GM21381 (cell line): ENCODE measurements at regions not wholly inside any gene's neighbourhood (a gene's known extent, or its start where the extent isn't known, plus 50 kb on each side); places are given as distances from the start of the nearest gene placed in this dataset.

Experiments used
- ATAC-seq: cut with Tn5 transposase; IDR thresholded peaks from one replicate; pipeline ENCODE4 v1.9.1; 2021; ENCODE audit warnings: mild to moderate bottlenecking, moderate library complexity; ENCODE audit not compliant: unreplicated experiment

DNA sequence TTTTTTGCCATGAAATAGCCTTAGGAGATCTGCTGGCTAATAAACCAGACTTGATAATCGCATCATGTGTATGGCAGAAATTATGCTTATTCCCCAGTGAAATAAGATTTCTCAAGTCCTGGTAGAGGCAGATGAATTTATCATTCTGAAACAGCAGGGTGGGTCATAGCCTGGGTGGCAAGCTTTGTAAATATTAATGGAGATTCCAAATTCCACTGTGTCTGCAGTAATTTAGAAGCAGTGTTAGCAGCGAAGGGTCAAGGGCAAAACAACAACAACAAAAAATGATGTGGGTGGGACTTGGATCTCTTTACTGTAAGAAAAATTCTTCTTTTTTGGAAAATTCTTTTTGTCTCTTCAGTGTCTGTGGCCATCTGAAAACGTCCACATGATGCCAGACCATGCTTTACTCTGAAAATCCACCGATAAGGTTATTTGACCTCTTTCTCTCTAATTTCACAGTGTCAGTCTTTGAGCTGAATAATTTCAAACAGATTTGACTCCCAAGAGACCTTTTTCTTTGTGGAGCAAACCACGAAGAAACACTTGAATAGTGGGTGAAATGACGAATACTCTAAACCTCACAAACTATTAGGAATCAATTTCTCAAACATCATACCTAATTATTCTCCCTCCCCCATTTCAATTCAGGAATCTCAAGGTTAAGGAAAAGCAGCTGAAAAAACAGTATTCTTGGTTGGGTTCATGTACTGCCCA, 106.0 kb upstream of the RPS23 start:
- no peak for ATAC-seq

DNA sequence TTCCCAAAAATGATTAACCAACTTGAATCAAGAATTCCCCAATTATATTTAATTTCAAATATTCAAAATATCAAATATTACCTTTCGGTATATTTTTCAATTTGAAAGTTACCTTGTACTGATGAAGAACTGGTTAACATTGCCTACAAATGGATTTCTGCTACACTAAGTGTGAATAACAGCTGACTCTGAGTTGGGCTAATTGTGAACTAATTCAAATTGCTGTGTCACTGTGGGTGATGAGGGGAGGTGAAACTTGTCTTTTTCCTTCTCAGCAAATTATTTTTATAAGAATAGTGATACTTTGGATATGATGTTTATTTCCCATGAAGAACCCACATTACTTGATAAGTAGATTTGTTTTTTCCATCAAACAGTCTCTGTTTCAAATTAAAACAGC, 103.4 kb upstream of the RPS23 start:
- no peak for ATAC-seq

DNA sequence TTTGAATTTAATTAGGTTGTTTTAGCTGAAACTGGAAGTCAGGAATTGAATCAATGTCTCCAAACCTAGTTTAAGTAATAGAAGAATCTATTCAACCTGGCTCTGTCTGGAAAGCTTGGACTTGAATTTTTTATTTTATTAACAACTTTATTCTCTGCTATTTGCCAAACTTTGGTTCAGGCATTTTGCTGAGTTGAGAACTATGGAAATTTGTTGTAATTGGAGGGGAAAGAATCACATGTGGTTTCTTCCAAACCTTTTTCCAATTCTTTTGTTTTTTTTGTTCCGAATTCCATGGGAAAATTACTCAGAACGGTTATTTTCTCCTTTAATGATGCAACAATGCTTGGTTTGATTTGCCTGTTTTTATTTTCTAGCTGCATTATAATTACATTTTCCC, 98.2 kb upstream of the RPS23 start:
- ATAC-seq = no peak

DNA sequence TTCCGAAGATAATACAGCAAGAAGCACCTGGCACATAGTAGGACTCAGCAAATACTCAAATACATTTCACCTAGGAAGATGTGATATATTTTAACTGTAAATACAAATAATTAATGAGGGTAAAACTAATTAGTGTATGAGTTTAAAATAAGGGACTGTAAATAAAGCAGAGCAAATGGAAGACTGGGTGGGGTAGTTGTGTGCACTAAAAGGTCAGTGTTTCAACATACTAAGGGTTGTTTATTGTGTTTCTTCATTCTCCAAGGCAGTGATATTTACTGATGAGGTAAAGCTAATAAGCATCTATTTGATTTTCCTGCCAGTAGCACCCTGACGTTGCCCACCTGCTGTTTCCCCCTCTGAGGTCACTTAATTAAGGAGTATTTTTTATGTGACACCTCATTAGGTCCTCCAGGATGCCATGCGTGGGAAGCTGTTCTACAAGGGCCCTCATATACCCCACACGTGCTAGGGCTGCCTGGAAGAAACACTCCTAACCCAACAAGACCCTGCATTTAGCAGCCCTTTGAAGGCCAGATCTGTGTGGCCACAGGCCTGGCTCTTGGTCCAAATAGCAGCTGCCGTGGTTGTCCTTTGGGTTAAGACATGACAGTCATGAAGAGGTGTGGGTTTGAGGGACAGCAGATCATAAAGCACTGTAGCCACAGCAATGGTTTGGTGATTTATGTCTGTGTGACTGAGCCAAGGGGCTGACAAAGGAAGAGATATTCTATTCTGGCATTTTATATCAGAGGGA, 97.5 kb upstream of the RPS23 start:
- ATAC-seq = no peak

DNA sequence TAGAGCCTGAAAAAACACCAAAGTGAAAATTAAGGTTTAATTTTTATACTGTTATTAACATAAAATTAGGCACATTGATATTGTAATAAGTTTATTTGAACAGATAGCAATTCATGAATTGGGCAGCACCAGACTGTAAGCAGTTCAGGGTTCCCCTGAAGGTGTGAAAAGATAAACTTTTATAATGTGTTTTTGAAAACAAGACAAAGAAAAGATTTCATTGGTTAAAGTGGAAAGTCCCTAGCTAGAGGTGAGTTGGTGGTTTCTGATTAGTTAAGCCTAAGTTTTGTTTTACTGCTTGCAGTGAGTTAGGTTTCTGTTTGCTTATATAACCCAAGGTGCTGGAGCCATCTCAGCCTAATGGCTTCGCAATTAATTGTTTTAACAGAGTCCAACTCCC, 96.5 kb upstream of the RPS23 start:
- ATAC-seq = no peak

DNA sequence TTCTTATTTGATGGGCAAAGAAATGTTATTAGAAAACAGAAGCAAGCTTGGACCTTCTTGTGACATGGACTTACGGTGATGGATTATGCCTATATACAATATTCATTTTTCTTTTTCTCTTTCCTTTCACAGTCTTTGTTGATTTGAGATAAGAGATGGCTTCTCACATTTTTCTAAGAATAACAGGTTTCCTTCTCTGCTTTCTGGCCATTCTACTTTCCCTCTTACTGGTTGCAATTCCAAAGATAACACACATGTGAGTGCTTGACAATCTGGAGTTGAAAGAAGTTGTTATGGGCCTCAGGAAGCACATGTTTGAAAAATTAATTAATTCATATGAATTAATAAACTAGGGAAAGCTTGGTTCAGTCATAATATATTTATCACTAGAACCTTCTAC, 89.8 kb upstream of the RPS23 start:
- no peak for ATAC-seq

DNA sequence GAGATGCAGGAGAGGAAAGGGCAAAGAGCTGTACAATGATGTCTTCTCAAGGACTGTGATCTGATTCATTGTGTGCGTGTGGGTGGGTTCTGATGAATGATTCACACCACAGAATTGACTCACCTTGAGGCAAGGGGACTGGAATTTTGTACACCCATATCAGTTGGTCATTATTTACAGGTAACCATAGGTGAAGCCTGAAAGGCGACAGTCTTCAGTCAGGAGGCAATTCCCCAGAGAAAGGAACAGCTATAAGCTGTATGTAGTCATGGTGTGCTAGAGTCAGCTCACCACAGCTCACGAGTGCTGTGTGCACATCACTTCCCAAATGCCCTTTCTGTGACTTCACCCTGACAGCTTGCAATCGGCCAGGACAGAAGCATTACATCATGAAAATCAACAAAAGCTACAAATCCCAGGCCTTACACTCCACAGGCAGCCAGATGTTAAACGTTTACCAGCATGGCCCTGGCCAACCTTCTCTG, 87.6 kb upstream of the RPS23 start:
- no peak for ATAC-seq

DNA sequence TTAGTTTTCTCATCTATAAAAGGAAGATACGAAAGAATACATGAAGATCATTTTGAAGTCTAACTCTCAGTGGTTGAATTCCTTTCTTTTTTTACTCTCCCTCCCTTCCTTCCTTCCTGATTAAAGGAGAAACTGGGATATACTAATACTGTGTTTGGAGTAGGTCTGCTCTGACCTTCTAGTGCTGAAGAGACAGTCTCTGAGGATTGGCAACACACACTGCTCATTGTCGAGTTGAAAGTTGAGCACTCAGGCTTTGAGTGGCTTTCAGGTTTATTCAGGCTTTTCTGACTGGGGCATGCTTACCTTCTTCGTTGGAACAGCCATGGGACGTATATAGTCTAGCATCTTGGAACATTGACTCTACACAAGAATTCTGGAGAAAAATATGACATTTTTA, 86.9 kb upstream of the RPS23 start:
- no peak for ATAC-seq

DNA sequence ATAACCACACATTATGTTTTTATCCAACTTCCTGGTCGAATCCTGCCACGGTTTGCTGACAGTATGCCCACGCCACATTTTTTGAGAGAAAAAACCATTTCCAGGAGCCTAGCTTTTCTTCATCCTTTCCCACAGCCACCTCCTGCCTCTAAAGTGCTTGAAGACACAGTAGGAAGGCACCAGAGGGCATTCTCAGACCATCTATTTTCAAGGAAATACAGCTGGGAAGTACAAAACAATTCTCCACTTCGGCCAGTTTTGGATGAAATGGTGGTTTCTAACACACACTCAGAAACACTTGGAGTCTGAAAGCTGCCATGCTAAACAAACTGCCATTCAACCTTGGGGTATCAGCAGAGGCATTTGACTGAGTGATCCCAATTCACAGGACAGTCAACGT, 86.3 kb upstream of the RPS23 start:
- ATAC-seq = no peak

DNA sequence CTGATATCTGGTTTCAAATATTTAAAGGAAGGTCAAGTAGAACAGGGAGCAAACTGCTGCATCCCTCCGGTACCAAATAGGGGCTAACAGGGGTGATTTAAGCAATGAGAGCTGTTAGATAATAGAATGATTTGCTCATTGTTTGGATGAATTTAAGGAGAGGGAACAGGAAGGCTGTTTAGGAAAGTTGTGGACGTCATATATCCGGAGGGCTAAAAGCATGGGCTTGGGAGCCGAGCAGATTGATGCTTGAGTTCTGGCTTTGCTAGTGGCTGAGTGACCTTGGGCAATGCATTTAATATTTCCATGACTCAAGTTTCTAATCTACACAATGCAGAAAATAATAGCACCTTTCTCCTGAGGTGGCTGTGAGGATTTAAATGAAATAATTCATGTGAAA, 85.4 kb upstream of the RPS23 start:
- no peak for ATAC-seq

DNA sequence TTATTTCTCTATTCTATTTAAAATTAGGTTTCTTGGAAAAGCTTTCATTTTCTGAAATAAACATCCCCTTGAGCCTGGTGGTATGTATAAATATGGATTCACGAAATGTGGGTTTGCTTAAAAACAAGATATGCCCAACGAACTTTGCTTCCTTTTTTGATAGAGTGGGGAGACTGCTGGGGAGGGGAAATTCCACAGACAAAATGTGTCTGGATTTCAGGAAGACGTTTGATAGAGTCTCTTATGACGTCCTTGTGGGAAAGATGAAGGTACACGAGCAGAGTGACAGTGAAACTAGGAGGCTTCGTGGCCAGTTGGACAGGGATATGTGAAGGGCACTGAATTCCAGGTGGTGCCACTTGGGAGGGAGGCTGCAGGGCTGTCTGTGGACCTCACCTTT, 84.5 kb upstream of the RPS23 start:
- ATAC-seq = no peak

DNA sequence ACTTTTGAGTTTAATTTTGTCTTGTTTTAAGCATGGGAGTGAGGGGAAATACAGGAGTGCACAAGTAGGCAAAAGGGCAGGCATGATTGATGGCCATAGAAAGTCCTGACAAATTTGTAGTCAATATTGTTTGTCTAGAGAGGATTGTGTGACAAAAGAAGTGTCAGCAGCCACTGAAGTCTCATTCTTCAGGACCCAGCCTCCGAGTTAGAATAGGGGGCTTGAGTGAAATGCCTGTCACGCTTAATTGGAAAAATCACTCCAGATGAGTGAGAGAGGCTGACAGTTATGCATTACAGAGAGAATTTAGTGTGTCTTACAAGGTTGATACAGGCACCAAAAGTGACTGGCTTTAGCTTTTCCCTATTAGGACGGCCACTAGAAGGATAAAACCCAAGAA, 81.9 kb upstream of the RPS23 start:
- no peak for ATAC-seq

DNA sequence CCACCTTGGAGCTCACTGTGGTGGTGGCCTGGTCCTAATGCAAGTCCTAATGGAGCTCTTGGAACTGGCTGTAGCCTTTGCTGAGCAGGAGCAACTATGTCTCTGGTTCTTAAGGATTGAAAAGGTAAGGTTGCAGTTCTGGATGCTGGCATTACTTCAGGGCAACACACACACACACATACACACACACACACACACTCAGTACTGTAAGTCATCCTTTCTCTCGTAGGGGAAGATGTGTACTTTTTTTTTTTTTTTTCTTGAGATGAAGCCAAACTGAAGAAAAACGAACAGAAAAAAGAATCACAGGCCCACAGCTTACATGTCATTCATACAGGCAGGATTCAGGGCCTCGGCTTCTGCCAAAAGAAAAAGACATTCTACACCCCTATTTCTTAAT, 81.1 kb upstream of the RPS23 start:
- ATAC-seq = no peak

DNA sequence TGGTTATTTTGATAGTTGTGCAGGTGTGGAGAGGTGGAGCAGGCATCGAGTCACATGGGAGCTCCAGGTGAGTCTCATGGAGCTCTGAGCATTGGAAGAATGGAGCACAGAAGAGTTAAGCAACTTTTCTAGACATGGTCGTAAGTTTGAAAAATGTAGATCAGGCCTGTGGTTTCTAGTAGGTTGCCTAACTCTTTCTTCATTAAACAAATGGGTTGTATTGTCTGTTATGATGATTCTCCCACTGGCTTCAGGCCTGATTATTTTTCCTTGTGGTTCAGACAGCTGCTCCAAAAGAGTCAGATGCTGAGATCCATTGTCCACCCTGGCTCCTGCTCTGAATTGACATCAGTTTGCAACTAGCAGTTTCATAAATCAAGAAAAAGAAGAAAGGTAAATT, 80.3 kb upstream of the RPS23 start:
- ATAC-seq = no peak

DNA sequence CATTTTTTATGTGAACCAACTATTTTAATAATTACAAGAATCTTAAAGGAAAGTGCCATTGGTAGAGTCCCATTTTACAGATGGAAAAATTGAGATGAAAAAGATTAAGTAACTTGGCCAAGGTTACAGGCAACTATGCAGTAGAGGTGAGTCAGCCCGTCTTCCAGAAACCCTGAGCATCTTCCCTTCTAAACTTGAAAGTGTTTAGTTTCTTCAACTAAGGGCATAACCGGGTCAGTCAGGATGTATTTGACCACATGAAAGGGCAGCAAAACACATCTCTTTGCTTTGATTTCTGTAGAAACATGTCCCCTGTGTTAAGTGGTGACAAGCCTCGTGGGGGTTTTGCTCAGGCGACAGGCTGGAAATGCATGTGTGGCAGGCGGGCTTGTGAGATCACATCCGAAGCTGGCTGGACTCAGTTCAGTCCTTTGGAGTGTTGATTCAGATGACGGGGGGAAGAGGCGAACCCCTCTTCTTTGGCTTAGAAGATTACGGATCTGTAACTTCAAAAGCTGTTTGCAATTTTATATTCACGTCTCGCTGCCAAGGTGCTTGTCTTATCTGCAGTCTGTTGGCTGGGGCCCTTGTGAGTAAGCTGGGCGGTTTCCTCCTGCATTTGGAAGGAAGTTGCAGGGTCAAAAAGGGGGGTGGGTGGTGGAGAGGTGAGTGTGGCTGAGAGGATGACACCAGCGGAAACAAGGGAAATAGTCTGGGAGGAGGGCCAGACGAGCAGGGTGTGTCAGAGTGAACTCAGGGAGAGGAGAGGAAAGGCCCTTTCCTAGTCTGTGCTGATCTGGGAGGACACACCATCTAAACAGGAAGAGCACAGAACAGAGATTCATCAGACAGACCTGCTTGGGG, 78.9 kb upstream of the RPS23 start:
- ATAC-seq = peak; percentile 42

DNA sequence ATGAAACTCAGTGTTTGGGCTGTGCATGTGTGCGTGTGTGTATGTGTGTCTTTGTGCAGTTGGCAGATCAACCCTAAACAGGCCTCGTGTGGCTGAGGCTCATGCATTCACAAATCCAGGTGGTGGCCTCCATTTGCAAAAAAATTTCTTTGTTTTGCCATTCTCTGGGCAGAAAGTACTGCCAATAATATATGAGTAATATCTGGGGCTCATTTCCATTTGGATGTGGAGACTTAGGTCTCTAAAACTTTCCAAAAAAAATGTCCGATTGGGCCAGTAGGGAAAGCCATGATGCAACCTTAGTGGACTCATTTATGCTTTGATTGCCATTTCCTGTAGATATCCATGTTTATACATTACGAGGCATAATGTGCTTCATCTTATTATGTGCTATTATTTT, 77.9 kb upstream of the RPS23 start:
- ATAC-seq = no peak

DNA sequence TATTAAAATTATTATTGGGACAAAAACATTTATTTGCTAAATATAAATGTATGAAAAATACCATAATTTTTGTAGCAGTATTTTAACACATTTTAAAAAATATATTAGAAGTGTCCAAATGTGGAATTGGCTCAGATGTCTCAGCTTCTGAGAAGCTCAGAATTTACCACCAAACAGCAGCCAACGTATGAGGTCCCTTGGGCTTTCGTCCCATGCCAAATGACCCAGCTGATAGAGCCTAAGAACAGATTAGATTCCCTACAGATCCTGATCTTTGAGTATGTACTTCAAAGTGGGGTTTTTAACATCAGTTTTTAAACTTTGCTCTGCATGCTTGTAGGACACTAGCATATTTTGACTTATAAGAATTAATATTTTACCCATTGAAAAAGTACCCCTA, 77.3 kb upstream of the RPS23 start:
- no peak for ATAC-seq

DNA sequence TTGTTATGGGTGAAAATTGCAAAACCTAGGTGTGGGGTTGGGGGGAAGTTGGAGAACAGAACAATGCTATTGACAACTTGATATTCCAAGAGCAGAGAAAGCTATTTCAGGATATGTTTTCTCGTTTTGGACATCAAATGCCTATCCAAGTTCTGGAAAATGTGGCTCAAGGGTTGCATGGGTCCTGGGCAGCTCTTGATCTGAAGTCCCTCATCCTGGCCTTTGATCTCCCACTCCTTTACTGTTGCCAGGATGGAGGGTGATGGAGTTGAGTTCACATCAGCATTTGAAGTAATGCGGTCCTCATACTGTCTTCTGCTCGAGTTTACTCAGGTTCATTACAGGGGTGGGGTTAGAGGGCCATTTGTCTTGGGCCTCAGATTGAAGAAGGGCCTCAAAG, 76.9 kb upstream of the RPS23 start:
- ATAC-seq = no peak

DNA sequence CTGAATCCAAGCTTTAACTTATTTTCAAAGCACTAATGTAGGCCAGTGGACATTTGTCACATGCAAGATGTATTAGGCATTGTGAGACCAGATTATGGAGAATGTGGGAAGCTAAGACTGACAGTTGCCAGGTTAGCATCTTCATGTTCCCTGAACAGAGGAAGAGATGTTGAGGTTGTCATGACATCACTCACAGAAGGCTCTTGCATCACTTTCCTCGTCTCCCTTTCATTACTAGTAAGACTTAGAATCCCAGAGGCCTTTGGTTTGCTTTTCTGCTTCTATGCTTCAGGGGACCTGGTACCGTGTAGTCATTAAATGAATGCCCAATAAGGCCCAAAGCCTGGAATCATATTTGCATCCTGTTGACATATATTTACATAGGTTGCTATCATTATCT, 76.4 kb upstream of the RPS23 start:
- no peak for ATAC-seq

DNA sequence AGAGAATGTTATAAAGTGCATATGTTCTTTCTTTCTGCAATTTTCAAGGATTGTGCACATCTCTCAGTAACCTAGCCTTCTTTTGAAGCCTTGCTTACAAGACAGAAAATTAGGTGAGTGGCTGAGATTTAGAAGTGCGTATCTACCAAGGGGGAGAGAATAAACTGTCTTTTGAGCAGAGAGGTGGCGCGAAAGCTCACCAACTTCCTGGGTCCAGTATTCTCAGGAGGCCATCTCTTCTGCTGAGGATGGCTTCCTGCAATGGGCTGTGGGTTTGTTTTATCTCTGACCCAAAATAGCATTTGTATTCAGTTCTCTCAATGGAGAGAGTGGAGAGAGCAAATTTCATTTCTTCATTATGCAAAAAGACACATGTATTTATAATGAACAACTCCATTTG, 75.4 kb upstream of the RPS23 start:
- ATAC-seq = no peak

DNA sequence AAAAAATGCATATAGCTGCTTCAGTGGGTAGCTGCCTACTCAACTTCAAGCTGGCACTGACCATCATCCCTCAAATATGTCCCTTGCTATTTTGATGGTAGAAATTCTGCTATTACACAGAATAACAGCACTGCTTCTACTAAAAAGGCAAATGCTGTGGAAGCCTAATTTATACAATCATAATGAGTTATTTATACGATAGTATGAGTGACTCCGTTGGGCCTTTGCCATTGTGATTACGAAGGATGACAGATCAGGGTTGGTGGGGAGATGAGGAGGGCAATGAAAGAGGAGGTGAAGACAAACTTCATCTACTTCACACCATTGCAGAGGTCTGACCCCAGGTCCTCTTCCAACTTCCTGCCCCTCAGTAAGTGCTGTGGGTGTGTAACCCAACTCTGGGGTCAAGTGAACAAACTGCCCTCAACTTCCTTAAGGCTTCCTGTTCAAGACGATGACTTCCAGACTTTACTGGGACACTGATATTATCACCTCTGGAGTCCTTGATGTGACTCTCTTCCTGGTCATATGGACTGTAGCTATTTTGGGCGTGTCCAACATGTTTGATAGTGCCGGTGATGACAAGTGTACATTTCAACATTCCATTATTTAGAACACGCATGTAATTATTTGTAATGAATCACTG, 74.1 kb upstream of the RPS23 start:
- ATAC-seq = no peak
